Heart left ventricle (tissue), 13 donors: ENCODE measurements at regions not wholly inside any gene's neighbourhood (a gene's known extent, or its start where the extent isn't known, plus 50 kb on each side); places are given as distances from the start of the nearest gene placed in this dataset.

ENCODE experiments used
- CTCF ChIP-seq, 12 donors: fragments of 200-600 bp; sonication (generic) in 4 of 12; IDR thresholded peaks; one replicate each; pipeline versions ENCODE4 v1.5.0 to v1.8.0; 2018 to 2022; ENCODE audit warnings: antibody characterized with exemption in 12 of 12, mild to moderate bottlenecking in 5 of 12
- POLR2A ChIP-seq, 2 donors: fragments of 450-650 bp; IDR thresholded peaks; one replicate each; pipeline ENCODE4 v1.6.1; 2017; ENCODE audit warnings: antibody characterized with exemption in 2 of 2, mild to moderate bottlenecking in 2 of 2, moderate library complexity in 2 of 2
- donor health status: ischemic (EF 13 %, LVEDD 7.1; RV severe dilation, severe dysfunction).
- donor health status: DM: no; HTN: yes; CAD: no.
- donor health status: DM: no; HTN: no; CAD: no.
- donor health status: ischemic (EF 25% LVEDD 6.9; RV normal size, moderate dysfunction).
- donor health status: ischemic (EF 25% LVEDD 5.7; RV mildly dilated, moderate dysfunction).
- donor health status: ischemic (EF 35%, LVEDD 5.7; RV mildly dilated, moderate dysfunction).
- donor health status: nonischemic (EF 11% LVEDD 7.7; RV severe dilation, severe dysfunction).
- donor health status: DM: yes; HTN: yes; CAD: no.
- donor health status: PGD.
- donor health status: ischemic (EF 29% LVEDD 5.4; RV normal size, mild dysfunction).
- donor health status: nonischemic (EF 23%, LVEDD 6.1; RV moderate dilation, normal function).

DNA sequence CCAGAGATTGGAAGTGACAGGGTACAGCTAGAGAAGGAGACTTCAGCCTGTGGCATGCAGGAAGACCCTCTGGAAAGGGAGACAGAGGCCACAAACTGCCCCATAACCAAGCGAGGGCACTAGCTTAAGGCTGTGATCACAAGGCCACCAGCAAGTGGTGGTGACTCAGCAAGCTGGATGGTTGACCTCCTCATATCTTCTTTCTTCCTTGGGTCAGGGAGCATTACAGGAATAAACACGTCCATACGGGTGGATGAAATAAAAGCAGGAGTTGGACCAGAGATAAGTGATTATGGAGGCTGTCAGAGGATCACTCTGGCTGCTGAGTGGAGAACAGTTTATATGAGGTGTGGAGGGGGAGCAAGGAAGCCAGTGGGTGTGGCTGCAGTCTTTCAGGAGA lies 234.6 kb upstream of the TAS2R1 start:
- TF ChIP-seq POLR2A (IDR thresholded peaks at IDR 0.05) (no peak), CTCF (IDR thresholded peaks at IDR 0.05) (no peak)
